ENCODE measurements at regions not wholly inside any gene's neighbourhood (a gene's known extent, or its start where the extent isn't known, plus 50 kb on each side); places are given as distances from the start of the nearest gene placed in this dataset.

DNA sequence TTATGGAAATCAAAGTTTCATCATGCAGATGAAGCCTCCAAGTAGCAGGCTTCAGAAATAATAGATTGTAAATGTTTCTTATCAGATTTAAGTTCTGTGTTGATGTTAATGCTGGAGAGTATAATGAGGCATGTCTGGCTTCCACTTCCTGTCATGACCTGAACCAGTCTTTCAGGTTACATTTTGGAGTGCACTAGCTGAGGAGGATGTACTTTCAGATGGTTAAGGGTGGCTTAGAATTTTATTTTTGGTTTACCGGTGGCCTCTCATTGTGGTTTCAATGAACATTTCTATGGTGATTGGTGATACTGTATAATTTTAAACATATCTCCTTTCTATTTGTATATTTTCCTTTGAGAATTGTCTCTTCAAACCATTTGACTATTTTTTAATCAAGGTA, 890.4 kb downstream of the SH3BGRL start:
- intact Hi-C loops (cut with micrococcal nuclease), result no loop called here
- Mint-ChIP-seq H3K4me1 (ENCODE audit: insufficient read depth, unreplicated experiment) (peaks cover 9% of the 10 kb centered on the region), H3K9me3 (ENCODE audit: unreplicated experiment) (no peaks in the 10 kb centered on the region), H3K36me3 (ENCODE audit: insufficient read depth, unreplicated experiment) (no peaks in the 10 kb centered on the region), H3K4me3 (ENCODE audit: unreplicated experiment) (no peak overlapping the region), H3K27ac (ENCODE audit: low read depth, unreplicated experiment) (no peak overlapping the region), H3K27me3 (ENCODE audit: insufficient read depth, unreplicated experiment) (no peaks in the 10 kb centered on the region)
- no TSS peak for BruUV-seq (replicated peaks)
- CTCF ChIA-PET, result no interaction called here
- no peak for DNase-seq (ENCODE audit: unreplicated experiment)
- POLR2A ChIA-PET, result no interaction called here
- TF ChIP-seq, protein P1, sequence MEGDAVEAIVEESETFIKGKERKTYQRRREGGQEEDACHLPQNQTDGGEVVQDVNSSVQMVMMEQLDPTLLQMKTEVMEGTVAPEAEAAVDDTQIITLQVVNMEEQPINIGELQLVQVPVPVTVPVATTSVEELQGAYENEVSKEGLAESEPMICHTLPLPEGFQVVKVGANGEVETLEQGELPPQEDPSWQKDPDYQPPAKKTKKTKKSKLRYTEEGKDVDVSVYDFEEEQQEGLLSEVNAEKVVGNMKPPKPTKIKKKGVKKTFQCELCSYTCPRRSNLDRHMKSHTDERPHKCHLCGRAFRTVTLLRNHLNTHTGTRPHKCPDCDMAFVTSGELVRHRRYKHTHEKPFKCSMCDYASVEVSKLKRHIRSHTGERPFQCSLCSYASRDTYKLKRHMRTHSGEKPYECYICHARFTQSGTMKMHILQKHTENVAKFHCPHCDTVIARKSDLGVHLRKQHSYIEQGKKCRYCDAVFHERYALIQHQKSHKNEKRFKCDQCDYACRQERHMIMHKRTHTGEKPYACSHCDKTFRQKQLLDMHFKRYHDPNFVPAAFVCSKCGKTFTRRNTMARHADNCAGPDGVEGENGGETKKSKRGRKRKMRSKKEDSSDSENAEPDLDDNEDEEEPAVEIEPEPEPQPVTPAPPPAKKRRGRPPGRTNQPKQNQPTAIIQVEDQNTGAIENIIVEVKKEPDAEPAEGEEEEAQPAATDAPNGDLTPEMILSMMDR (IDR thresholded peaks at IDR 0.05; ENCODE audit: unreplicated experiment), result no peak

DNA sequence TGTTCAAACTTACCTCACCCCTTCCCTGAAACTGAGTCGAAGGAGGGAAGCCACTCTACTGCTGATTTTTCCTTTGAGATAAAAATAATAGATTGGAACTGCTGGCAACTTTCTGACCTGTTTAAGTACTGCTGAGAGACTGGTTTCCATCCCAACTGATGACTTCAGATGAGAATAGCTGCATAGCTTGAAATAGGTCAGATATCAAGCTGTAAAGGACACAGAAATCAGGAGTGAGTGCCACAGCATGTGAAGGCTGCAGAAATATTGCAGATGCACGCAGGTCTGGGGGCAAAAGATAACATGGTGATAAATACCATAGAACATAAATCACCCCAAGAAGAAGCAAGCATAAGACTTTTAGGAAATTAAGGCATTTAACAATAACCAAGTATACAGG, 923.2 kb downstream of the SH3BGRL start:
- H3K9me3 Mint-ChIP-seq (ENCODE audit: unreplicated experiment), result no peaks in the 10 kb centered on the region
- H3K36me3 Mint-ChIP-seq (ENCODE audit: insufficient read depth, unreplicated experiment), result no peaks in the 10 kb centered on the region
- TF ChIP-seq, protein P1 (IDR thresholded peaks at IDR 0.05; ENCODE audit: unreplicated experiment), result no peak
- no TSS peak for BruUV-seq (replicated peaks)
- intact Hi-C loops (cut with micrococcal nuclease), result no loop called here
- ChIA-PET POLR2A (no interaction called here), CTCF (no interaction called here)
- no peak overlapping the region for H3K4me3 Mint-ChIP-seq (ENCODE audit: unreplicated experiment)
- no peak overlapping the region for H3K27ac Mint-ChIP-seq (ENCODE audit: low read depth, unreplicated experiment)
- no peak for DNase-seq (ENCODE audit: unreplicated experiment)
- no peaks in the 10 kb centered on the region for H3K4me1 Mint-ChIP-seq (ENCODE audit: insufficient read depth, unreplicated experiment)
- peaks cover 11% of the 10 kb centered on the region for H3K27me3 Mint-ChIP-seq (ENCODE audit: insufficient read depth, unreplicated experiment)

GRCh38 chrX:82127228-82128123, 925.6 kb downstream of the SH3BGRL start:
- ChIA-PET POLR2A (interaction anchor here (0.7 kb wide), 1 partner anchor 19 kb away, joined by 3 read pairs; no protein-coding TSS in a partner anchor), CTCF (no interaction called here)
- Mint-ChIP-seq H3K36me3 (ENCODE audit: insufficient read depth, unreplicated experiment) (no peaks in the 10 kb centered on the region), H3K27me3 (ENCODE audit: insufficient read depth, unreplicated experiment) (peaks cover 6% of the 10 kb centered on the region), H3K9me3 (ENCODE audit: unreplicated experiment) (no peaks in the 10 kb centered on the region), H3K4me3 (ENCODE audit: unreplicated experiment) (no peak overlapping the region), H3K27ac (ENCODE audit: low read depth, unreplicated experiment) (no peak overlapping the region), H3K4me1 (ENCODE audit: insufficient read depth, unreplicated experiment) (no peaks in the 10 kb centered on the region)
- intact Hi-C loops (cut with micrococcal nuclease), result no loop called here
- TF ChIP-seq, protein P1 (IDR thresholded peaks at IDR 0.05; ENCODE audit: unreplicated experiment), result no peak
- DNase-seq (ENCODE audit: unreplicated experiment), result peak; percentile 33
- BruUV-seq (replicated peaks), result no TSS peak

DNA sequence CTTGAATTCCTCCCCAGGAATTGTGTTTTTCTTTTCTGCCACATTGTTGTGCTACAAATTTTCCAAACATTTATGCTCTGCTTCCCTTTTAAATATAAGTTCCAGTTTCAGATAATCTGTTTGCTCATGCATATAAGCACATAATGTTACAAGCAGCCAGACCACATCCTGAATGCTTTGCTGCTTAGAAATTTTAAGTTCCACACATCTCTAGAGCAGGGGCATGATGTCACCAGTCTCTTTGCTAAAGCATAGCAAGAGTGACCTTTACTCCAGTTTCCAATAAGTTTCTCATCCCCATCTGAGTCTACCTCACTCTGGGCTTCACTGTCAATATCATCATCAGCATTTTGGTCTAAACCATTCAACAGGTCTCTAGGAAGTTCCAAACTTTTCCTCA, 932.5 kb downstream of the SH3BGRL start:
- intact Hi-C loops (cut with micrococcal nuclease), result no loop called here
- Mint-ChIP-seq H3K4me1 (ENCODE audit: insufficient read depth, unreplicated experiment) (no peaks in the 10 kb centered on the region), H3K27ac (ENCODE audit: low read depth, unreplicated experiment) (no peak overlapping the region), H3K27me3 (ENCODE audit: insufficient read depth, unreplicated experiment) (no peaks in the 10 kb centered on the region), H3K9me3 (ENCODE audit: unreplicated experiment) (peaks cover 10% of the 10 kb centered on the region), H3K36me3 (ENCODE audit: insufficient read depth, unreplicated experiment) (no peaks in the 10 kb centered on the region), H3K4me3 (ENCODE audit: unreplicated experiment) (no peak overlapping the region)
- ChIA-PET POLR2A (no interaction called here), CTCF (no interaction called here)
- BruUV-seq (replicated peaks), result no TSS peak
- TF ChIP-seq, protein P1 (IDR thresholded peaks at IDR 0.05; ENCODE audit: unreplicated experiment), result no peak
- no peak for DNase-seq (ENCODE audit: unreplicated experiment)
